Activated T-helper 1 cell treated with anti-CD3 and anti-CD28 coated beads, Interleukin-12 subunit alpha, Interleukin-12 subunit beta, Interleukin-2, Interleukin-4 antibody, amounts not matched to agents 30 ng/mL and 10 ng/mL and 1 ng/mL, durations not matched to agents 14 hours and 24 hours and 36 hours (primary cell): ENCODE measurements at regions not wholly inside any gene's neighbourhood (a gene's known extent, or its start where the extent isn't known, plus 50 kb on each side); places are given as distances from the start of the nearest gene placed in this dataset.

Source experiments
- DNase-seq: peaks from one replicate; pipeline ENCODE4 v3.0.0; 2021; ENCODE audit warnings: low spot score
- H3K27ac Mint-ChIP-seq: one replicate; pipeline ENCODE4 v1.8.0; 2021; ENCODE audit warnings: mild to moderate bottlenecking, mixed read lengths
- H3K27me3 Mint-ChIP-seq: one replicate; pipeline ENCODE4 v1.8.0; 2022; ENCODE audit warnings: mild to moderate bottlenecking, moderate library complexity, mixed read lengths; ENCODE audit not compliant: insufficient read depth
- H3K36me3 Mint-ChIP-seq: one replicate; pipeline ENCODE4 v1.8.0; 2021; ENCODE audit warnings: low read depth, mixed read lengths
- H3K4me1 Mint-ChIP-seq: one replicate; pipeline ENCODE4 v1.8.0; 2021; ENCODE audit warnings: low read depth, mixed read lengths
- H3K4me3 Mint-ChIP-seq: one replicate; pipeline ENCODE4 v1.8.0; 2021; ENCODE audit warnings: mild to moderate bottlenecking, moderate library complexity, mixed read lengths
- H3K9me3 Mint-ChIP-seq: one replicate; pipeline ENCODE4 v1.8.0; 2021; ENCODE audit warnings: mixed read lengths
- intact Hi-C: fragments of 100-400 bp; cut with micrococcal nuclease; formaldehyde crosslinking; loops from one replicate; pipeline ENCODE4 v1.15.1; 2024

DNA sequence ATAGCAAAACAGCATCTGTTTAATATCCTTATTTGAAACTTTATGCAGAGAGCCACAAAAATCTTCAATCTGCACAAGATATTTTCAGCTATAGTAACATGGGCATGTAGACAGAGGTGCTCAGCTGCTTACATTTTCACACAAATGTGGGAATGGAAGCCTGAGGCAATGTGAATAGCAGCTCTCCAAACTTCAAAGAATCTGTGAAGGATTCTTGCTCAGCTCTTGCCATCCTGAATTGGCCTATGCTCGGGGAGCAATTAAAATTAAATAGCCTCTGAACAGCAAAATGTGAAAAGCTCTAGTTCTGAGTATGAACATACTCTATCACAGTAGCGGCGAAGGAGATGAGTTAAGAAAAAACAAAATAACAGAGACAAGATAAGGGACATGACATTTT lies 1523.8 kb downstream of the PCDH7 start:
- no peak for DNase-seq
- no peaks in the 10 kb centered on the region for H3K4me1 Mint-ChIP-seq
- H3K4me3 Mint-ChIP-seq, result no peak overlapping the region
- no peaks in the 10 kb centered on the region for H3K27me3 Mint-ChIP-seq
- H3K27ac Mint-ChIP-seq, result no peak overlapping the region
- H3K36me3 Mint-ChIP-seq, result no peaks in the 10 kb centered on the region
- intact Hi-C loops, result no loop called here
- peaks cover 13% of the 10 kb centered on the region for H3K9me3 Mint-ChIP-seq

DNA sequence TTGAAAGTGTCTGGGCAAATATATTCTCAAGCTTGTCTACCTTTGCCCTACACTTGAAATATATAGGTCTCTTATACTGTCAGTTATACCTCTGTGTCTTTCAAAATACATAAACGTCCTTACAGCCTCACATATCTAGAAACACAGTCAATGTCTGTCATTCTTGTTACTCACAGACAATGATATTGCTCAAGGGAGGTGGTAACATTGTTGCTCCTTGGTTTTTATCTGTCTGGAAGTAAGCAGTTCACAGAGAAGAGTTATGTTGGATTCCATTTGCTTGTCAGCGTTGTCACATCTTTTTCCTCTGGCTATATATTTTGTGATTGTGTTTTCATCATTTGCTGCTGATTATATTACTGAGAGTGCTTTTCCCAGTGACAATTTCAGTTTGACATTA lies 1528.9 kb downstream of the PCDH7 start:
- Mint-ChIP-seq H3K4me3 (no peak overlapping the region), H3K4me1 (no peaks in the 10 kb centered on the region), H3K36me3 (no peaks in the 10 kb centered on the region), H3K27me3 (no peaks in the 10 kb centered on the region), H3K9me3 (peaks cover 18% of the 10 kb centered on the region), H3K27ac (no peak overlapping the region)
- intact Hi-C loops, result no loop called here
- no peak for DNase-seq

DNA sequence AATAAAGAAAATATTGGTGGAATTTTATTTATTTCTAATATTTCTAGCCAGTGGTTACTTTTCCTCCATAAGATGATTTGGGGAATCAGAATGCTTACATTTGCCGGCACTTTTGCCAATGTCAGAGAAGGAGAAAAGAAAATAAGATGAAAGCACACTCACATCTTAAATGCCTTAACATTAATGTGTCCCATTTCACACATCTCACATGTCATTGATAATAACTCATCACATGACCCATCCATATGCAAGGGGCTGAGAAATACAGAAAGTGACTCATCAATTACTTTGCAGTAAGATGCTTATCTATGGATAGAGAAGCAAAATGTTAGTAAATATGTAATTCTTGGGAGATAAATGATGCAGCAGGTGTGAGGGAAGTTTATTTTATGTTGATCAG lies 1531.0 kb downstream of the PCDH7 start:
- intact Hi-C loops, result no loop called here
- no peaks in the 10 kb centered on the region for H3K4me1 Mint-ChIP-seq
- no peaks in the 10 kb centered on the region for H3K36me3 Mint-ChIP-seq
- H3K27me3 Mint-ChIP-seq, result no peaks in the 10 kb centered on the region
- H3K9me3 Mint-ChIP-seq, result peaks cover 6% of the 10 kb centered on the region
- no peak for DNase-seq
- no peak overlapping the region for H3K4me3 Mint-ChIP-seq
- no peak overlapping the region for H3K27ac Mint-ChIP-seq

DNA sequence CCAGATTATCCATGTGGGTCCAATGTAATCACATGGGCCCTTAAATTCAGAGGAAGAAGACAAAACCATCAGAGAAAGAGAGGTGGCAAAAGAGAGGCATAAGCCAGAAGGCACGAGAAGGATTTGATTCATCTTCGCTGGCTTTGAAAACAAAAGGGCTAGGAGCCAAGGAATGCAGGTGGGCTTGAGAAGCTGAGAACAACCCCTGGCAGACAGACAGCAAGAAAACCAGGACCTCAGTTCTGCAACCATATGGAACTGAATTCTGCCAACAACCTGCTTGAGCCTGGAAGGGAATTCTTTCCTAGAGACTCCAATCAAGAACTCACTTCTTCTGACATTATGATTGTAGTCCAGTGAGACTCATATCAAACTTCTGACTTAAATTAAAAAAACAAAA lies 1531.8 kb downstream of the PCDH7 start:
- no peak overlapping the region for H3K4me3 Mint-ChIP-seq
- H3K9me3 Mint-ChIP-seq, result peaks cover 5% of the 10 kb centered on the region
- no peaks in the 10 kb centered on the region for H3K4me1 Mint-ChIP-seq
- no peak overlapping the region for H3K27ac Mint-ChIP-seq
- no peaks in the 10 kb centered on the region for H3K36me3 Mint-ChIP-seq
- no peak for DNase-seq
- no peaks in the 10 kb centered on the region for H3K27me3 Mint-ChIP-seq
- intact Hi-C loops, result no loop called here

DNA sequence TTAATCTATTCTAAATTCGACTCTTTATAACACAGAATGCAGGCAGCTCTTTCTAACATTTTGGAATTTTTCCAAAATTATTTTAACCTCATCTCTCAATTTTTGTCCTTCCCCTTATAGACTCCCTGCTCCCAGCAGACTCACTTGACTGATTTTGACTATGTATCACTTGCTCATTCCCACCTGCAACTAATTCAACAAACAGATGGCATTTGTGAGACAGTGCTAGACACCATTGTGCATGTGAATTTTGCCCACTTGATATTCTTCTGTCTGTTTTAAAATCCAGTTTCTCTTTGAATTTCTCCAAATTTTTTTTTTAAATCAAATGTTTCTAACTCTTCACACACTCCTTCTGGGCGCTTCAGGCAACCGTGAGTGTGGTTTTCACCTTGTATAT lies 1534.0 kb downstream of the PCDH7 start:
- no peaks in the 10 kb centered on the region for H3K4me1 Mint-ChIP-seq
- no peaks in the 10 kb centered on the region for H3K27me3 Mint-ChIP-seq
- no peaks in the 10 kb centered on the region for H3K36me3 Mint-ChIP-seq
- intact Hi-C loops, result no loop called here
- no peak overlapping the region for H3K27ac Mint-ChIP-seq
- H3K9me3 Mint-ChIP-seq, result peaks cover 5% of the 10 kb centered on the region
- no peak for DNase-seq
- H3K4me3 Mint-ChIP-seq, result no peak overlapping the region

DNA sequence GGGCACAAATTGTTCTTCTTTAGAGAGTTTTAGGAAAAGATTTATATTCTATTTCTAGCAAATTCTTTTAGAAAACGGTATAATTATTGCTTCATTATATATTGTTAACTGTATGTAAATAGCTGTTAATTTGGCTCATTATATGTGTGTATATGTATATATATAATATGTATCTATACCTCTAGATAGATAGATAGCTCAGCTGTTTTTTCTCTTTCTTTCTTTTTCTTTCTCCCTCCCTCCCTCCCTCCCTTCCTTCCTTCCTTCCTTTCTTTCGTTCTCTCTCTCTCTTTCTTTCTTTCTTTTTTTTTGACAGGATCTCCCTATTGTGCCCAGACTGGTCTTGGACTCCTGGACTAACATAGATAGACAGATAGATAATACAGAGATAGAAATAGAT lies 1538.8 kb downstream of the PCDH7 start:
- no peak overlapping the region for H3K27ac Mint-ChIP-seq
- intact Hi-C loops, result no loop called here
- H3K9me3 Mint-ChIP-seq, result no peaks in the 10 kb centered on the region
- no peaks in the 10 kb centered on the region for H3K4me1 Mint-ChIP-seq
- H3K27me3 Mint-ChIP-seq, result no peaks in the 10 kb centered on the region
- H3K4me3 Mint-ChIP-seq, result no peak overlapping the region
- no peaks in the 10 kb centered on the region for H3K36me3 Mint-ChIP-seq
- DNase-seq, result no peak

DNA sequence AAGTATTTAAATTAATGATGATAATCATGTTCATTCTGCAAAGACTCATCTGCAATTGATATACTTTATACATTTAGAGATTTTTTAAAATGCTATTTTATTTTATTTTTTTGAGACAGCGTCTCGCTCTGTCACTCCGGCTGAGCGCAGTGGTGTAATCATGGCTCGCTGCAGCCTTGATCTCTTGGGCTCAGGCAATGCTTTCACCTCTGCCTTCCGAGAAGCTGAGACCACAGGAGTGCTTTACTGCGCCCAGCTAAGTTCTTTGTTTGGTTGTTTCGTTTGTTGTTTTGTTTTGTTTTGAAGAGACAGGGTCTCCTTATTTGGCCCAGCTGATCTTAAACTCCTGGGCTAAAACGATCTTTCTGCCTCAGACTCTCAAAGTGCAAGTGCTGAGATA lies 1541.0 kb downstream of the PCDH7 start:
- Mint-ChIP-seq H3K36me3 (no peaks in the 10 kb centered on the region), H3K4me1 (no peaks in the 10 kb centered on the region), H3K9me3 (peaks cover 3% of the 10 kb centered on the region), H3K4me3 (no peak overlapping the region), H3K27me3 (no peaks in the 10 kb centered on the region), H3K27ac (no peak overlapping the region)
- DNase-seq, result no peak
- intact Hi-C loops, result no loop called here

DNA sequence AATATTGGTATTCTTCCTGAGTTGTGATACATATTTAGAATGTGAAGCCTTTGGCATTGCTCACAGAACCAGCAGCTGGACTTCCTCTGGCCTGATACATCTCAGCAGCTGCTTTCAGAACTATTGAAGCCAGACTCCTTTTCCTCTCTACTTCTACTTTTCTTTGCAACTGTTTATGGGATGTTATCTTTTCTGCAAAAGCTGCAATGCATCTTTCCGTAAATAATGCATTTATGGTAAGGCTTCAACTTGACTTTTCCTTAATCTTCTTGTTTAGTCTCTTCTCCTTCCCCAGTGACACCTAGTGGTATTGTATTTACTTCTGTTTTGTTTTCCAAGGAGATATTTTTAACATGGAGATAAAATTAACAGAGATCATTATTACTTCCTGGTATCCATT lies 1548.7 kb downstream of the PCDH7 start:
- H3K36me3 Mint-ChIP-seq, result no peaks in the 10 kb centered on the region
- peaks cover 27% of the 10 kb centered on the region for H3K9me3 Mint-ChIP-seq
- H3K4me1 Mint-ChIP-seq, result no peaks in the 10 kb centered on the region
- H3K27ac Mint-ChIP-seq, result no peak overlapping the region
- intact Hi-C loops, result no loop called here
- DNase-seq, result no peak
- no peaks in the 10 kb centered on the region for H3K27me3 Mint-ChIP-seq
- no peak overlapping the region for H3K4me3 Mint-ChIP-seq

DNA sequence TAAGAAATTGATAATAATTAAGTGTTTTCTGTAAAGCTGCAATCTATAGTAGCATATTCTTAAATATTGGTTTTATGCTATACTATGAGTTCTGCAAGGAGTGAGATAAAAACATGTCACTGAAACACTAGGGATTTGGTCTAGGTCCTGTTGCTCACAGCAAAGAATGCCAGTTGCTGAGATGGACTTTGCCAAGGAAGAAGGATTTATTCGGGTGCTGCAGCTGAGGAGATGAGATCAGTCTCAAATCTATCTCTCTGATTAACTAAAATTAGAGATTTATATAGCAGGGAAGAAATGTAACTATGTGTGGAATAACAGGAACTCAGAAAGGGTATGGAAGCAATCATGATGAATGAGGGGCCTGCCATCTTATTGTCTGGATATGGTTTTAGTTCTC lies 1569.9 kb downstream of the PCDH7 start:
- Mint-ChIP-seq H3K27me3 (no peaks in the 10 kb centered on the region), H3K36me3 (no peaks in the 10 kb centered on the region), H3K27ac (no peak overlapping the region), H3K4me1 (no peaks in the 10 kb centered on the region), H3K9me3 (peaks cover 4% of the 10 kb centered on the region), H3K4me3 (no peak overlapping the region)
- intact Hi-C loops, result no loop called here
- DNase-seq, result no peak

DNA sequence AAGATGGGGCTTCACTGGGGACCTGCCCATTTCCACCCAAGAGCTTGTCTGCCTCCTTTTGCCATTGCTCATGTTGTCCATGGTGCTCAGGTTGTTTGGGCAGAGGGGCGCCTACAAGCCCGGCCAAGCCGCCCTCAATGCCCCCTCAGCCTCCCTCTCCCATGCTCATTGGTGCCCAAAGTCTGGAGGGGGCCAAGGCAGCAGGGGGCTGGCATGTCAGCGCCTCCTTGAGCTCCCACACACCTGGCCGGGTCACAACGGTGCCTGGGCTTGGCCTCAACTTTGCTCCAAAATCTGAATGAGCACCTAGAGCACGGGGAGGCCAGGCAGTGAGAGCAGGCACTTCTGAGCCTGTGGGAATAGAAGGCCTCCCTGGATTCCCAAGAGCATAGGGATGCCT lies 1598.8 kb downstream of the PCDH7 start:
- Mint-ChIP-seq H3K36me3 (no peaks in the 10 kb centered on the region), H3K4me3 (no peak overlapping the region), H3K4me1 (no peaks in the 10 kb centered on the region), H3K27me3 (no peaks in the 10 kb centered on the region), H3K9me3 (peaks cover 34% of the 10 kb centered on the region), H3K27ac (no peak overlapping the region)
- DNase-seq, result no peak
- intact Hi-C loops, result no loop called here

DNA sequence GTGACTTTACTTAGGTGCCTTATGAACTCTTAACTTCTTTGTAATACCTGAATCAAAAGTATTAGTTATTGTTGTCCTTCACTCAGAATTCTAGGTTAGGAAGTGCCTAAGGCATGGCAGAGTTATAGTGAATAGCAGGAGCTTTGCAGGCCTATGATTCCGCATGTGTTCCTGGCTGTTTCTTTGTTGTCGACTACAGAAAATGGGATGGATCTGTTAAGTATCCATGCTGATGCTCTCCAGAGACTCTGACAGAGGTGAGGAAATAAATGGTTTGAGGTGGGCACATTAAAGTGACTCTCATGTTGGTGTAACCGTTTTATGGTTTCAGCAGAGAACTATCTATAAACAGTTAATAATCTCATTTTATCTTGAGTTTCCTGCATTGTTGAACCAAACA lies 1601.3 kb downstream of the PCDH7 start:
- H3K4me3 Mint-ChIP-seq, result no peak overlapping the region
- H3K27ac Mint-ChIP-seq, result no peak overlapping the region
- H3K36me3 Mint-ChIP-seq, result no peaks in the 10 kb centered on the region
- DNase-seq, result no peak
- peaks cover 49% of the 10 kb centered on the region for H3K9me3 Mint-ChIP-seq
- H3K4me1 Mint-ChIP-seq, result no peaks in the 10 kb centered on the region
- intact Hi-C loops, result no loop called here
- H3K27me3 Mint-ChIP-seq, result no peaks in the 10 kb centered on the region

DNA sequence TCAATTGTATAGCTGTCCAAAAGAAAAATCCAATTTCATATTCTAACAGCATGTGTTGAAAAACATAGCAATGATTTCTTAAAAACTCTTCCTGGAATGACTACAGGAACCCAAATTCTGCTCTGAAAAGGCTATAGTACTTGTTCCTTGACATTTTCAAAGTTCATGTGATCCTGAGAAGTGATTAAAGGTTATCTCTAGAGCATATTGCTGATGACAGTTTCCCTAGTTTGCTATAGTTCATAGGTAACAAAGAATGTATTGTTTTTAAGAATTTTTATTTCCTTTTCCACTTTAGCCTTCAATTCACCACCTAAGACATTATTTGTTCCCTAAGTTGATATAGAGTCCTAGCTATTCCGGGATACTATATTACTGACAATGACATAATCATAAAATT lies 1614.6 kb downstream of the PCDH7 start:
- Mint-ChIP-seq H3K27ac (no peak overlapping the region), H3K36me3 (no peaks in the 10 kb centered on the region), H3K9me3 (peaks cover 5% of the 10 kb centered on the region), H3K27me3 (no peaks in the 10 kb centered on the region), H3K4me1 (no peaks in the 10 kb centered on the region), H3K4me3 (no peak overlapping the region)
- intact Hi-C loops, result no loop called here
- no peak for DNase-seq

DNA sequence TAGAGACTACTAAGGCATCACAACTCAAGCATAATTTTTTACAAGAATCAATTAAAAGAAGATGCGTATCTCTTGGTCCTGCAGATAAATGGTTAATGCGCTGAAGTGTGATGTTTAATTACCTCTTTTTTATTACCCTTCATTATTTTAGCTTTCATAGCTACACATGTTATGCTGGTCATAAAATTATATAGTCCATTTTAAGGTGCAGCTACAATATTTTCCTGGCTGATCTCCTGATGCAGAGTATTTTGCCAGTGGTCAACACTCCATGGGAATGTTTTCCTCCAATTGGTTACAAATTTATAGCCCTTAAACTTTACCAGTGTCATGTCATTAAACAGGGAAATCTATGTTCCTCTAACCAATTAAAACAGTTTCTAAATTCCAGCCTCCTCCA lies 1617.2 kb downstream of the PCDH7 start:
- Mint-ChIP-seq H3K27me3 (no peaks in the 10 kb centered on the region), H3K27ac (no peak overlapping the region), H3K9me3 (peaks cover 20% of the 10 kb centered on the region), H3K4me3 (no peak overlapping the region), H3K36me3 (no peaks in the 10 kb centered on the region), H3K4me1 (no peaks in the 10 kb centered on the region)
- no peak for DNase-seq
- intact Hi-C loops, result no loop called here

DNA sequence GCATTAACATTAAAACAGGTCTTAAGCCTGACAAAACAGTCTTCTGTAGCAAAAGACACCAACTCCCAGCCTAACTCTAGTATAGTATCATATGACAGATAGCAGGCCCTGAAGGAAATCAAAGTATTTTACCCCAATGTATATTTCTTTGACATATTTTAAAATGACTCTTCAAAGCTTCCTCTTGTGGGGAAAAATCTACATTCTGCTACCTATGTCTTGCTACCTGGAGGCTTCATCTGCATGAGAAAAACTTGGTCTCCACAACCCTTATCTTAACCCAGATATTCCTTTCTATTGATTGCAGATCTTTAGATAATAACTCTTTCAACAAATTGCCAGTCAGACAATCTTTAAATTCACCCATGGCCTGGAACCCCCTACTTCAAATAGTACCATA lies 1620.4 kb downstream of the PCDH7 start:
- DNase-seq, result no peak
- Mint-ChIP-seq H3K4me1 (no peaks in the 10 kb centered on the region), H3K9me3 (peaks cover 20% of the 10 kb centered on the region), H3K36me3 (no peaks in the 10 kb centered on the region), H3K4me3 (no peak overlapping the region), H3K27me3 (no peaks in the 10 kb centered on the region), H3K27ac (no peak overlapping the region)
- intact Hi-C loops, result no loop called here
